Pancreas (tissue), 10 donors: ENCODE measurements at regions not wholly inside any gene's neighbourhood (a gene's known extent, or its start where the extent isn't known, plus 50 kb on each side); places are given as distances from the start of the nearest gene placed in this dataset.

Experiments used
- ATAC-seq, 4 donors: fragments of 200-7000 bp; cut with Tn5 transposase; one replicate each; pipeline versions ENCODE4 v1.8.0 to v1.9.1; 2020; ENCODE audit warnings: mild to moderate bottlenecking in 4 of 4, moderate library complexity in 4 of 4
- DNase-seq, 6 donors: peaks; one replicate each; pipeline ENCODE4 v3.0.0-alpha.2; 2020
- FAIRE-seq: peaks from 2 replicates; lab custom pipeline; 2012; peaks lifted over from hg19 to GRCh38; lab: Jason Lieb, UNC
- H3K27ac ChIP-seq, 4 donors: fragments of 200-600 bp; sonication (generic); 1 replicate in 3 of 4; 2 replicates in 1 of 4; pipeline versions ENCODE4 v1.5.0 to v1.8.0; 2020
- H3K27me3 ChIP-seq, 4 donors: fragments of 200-600 bp; one replicate each; pipeline ENCODE4 v1.8.0; 2021
- H3K36me3 ChIP-seq, 3 donors: fragments of 200-600 bp; sonication (generic) in 1 of 3; one replicate each; pipeline versions ENCODE4 v1.5.0 to v1.8.0; 2020 to 2021
- H3K4me1 ChIP-seq, 3 donors: fragments of 200-600 bp; one replicate each; pipeline ENCODE4 v1.8.0; 2021
- H3K4me3 ChIP-seq, 4 donors: fragments of 200-600 bp; sonication (generic) in 2 of 4; one replicate each; pipeline versions ENCODE4 v1.5.0 to v1.8.0; 2020 to 2021
- H3K9me3 ChIP-seq, 4 donors: fragments of 200-600 bp; one replicate each; pipeline ENCODE4 v1.8.0; 2021
- CTCF ChIP-seq, 4 donors: fragments of 200-600 bp; sonication (generic) in 3 of 4; IDR thresholded peaks; one replicate each; pipeline versions ENCODE4 v1.5.0 to v1.8.0; 2021; ENCODE audit warnings: antibody characterized with exemption in 4 of 4
- WGBS, 2 donors: extraction: QIAGEN DNeasy Blood & Tissue Kit; methylation state at CpG; one replicate each; pipeline ENCODE4 v1.1.7; 2013; 5-methylcytosine and 5-hydroxymethylcytosine counted together
- intact Hi-C, 3 donors: fragments of 100-400 bp; cut with DNase I; formaldehyde crosslinking; loops; one replicate each; pipeline versions ENCODE4 v1.11.1 to v1.14.2; 2022
- donor health status: healthy with polysubstance abuse.
- donor health status: DM: no; HTN: no; CAD: no; lungs with moderate emphysema.
- donor health status: DM: no; HTN: no; CAD: no.
- donor health status: control.
- donor health status: control.
- donor health status: Bipolar disorder and iron deficiency.
- donor health status: DM: yes; HTN: yes; CAD: no.
- donor health status: DM: no; HTN: no; CAD: no.
- donor health status: DM: no; HTN: no; CAD: no.
- donor health status: DM: yes; HTN: yes; CAD: no.

GRCh38 chr20:51228763-51229162 lies 205.9 kb upstream of the KCNG1 start:
- TF ChIP-seq CTCF (IDR thresholded peaks at IDR 0.05) = no peak
- Histone ChIP-seq H3K9me3 (no peaks in the 10 kb centered on the region), H3K4me3 (no peak overlapping the region), H3K36me3 (no peaks in the 10 kb centered on the region), H3K27me3 (peaks cover 0 to 3% (median 0%) of the 10 kb centered on the region in 4 donors), H3K4me1 (no peaks in the 10 kb centered on the region), H3K27ac (no peak overlapping the region)
- ATAC-seq (no peak), DNase-seq (no peak), FAIRE-seq (peak; percentile 99)
- intact Hi-C loops = no loop called here

GRCh38 chr20:51227744-51228143 lies 204.8 kb upstream of the KCNG1 start:
- WGBS, 2 donors = 69 to 73% methylated on average over 3 of the region's 3 CpGs
- no peaks in the 10 kb centered on the region for H3K36me3 ChIP-seq
- no peak overlapping the region for H3K27ac ChIP-seq
- intact Hi-C loops = no loop called here
- H3K4me3 ChIP-seq = no peak overlapping the region
- no peaks in the 10 kb centered on the region for H3K9me3 ChIP-seq
- ATAC-seq (no peak), DNase-seq (no peak), FAIRE-seq (no peak)
- TF ChIP-seq CTCF (IDR thresholded peaks at IDR 0.05) = no peak
- no peaks in the 10 kb centered on the region for H3K4me1 ChIP-seq
- peaks cover 0 to 3% (median 0%) of the 10 kb centered on the region in 4 donors for H3K27me3 ChIP-seq

- FAIRE-seq = no peak
These were observed 200.3 kb upstream of the KCNG1 start for GRCh38 chr20:51223183-51223720.

GRCh38 chr20:51221791-51222408 lies 199.0 kb upstream of the KCNG1 start:
- no peaks in the 10 kb centered on the region for H3K9me3 ChIP-seq
- FAIRE-seq (no peak), DNase-seq (peak in 1 of 6 donors; percentile 38), ATAC-seq (no peak)
- H3K4me3 ChIP-seq = no peak overlapping the region
- H3K27me3 ChIP-seq = peaks cover 0 to 5% (median 0%) of the 10 kb centered on the region in 4 donors
- H3K27ac ChIP-seq = no peak overlapping the region
- no peaks in the 10 kb centered on the region for H3K4me1 ChIP-seq
- intact Hi-C loops = no loop called here
- no peak for TF ChIP-seq CTCF (IDR thresholded peaks at IDR 0.05)
- 17 to 19% methylated on average over 15 of the region's 15 CpGs for WGBS, 2 donors
- no peaks in the 10 kb centered on the region for H3K36me3 ChIP-seq

More at GRCh38 chr20:51223183-51223720, 200.3 kb upstream of the KCNG1 start:
- H3K4me1 ChIP-seq = no peaks in the 10 kb centered on the region
- 55 to 62% methylated on average over 8 of the region's 8 CpGs for WGBS, 2 donors
- intact Hi-C loops = no loop called here
- no peaks in the 10 kb centered on the region for H3K36me3 ChIP-seq
- H3K27me3 ChIP-seq = peaks cover 0 to 5% (median 0%) of the 10 kb centered on the region in 4 donors
- ATAC-seq = no peak
- H3K27ac ChIP-seq = no peak overlapping the region
- DNase-seq = no peak
- H3K9me3 ChIP-seq = no peaks in the 10 kb centered on the region
- no peak overlapping the region for H3K4me3 ChIP-seq
- no peak for TF ChIP-seq CTCF (IDR thresholded peaks at IDR 0.05)

GRCh38 chr20:51221103-51221502 lies 198.2 kb upstream of the KCNG1 start:
- Histone ChIP-seq H3K36me3 (no peaks in the 10 kb centered on the region), H3K4me3 (no peak overlapping the region), H3K27ac (no peak overlapping the region), H3K4me1 (no peaks in the 10 kb centered on the region), H3K27me3 (peaks cover 0 to 5% (median 0%) of the 10 kb centered on the region in 4 donors), H3K9me3 (no peaks in the 10 kb centered on the region)
- DNase-seq (no peak), FAIRE-seq (no peak), ATAC-seq (no peak)
- intact Hi-C loops = no loop called here
- TF ChIP-seq CTCF (IDR thresholded peaks at IDR 0.05) = no peak
- WGBS, 2 donors = 68 to 77% methylated on average over 4 of the region's 4 CpGs
